ACC112 (cell line): ENCODE measurements at regions not wholly inside any gene's neighbourhood (a gene's known extent, or its start where the extent isn't known, plus 50 kb on each side); places are given as distances from the start of the nearest gene placed in this dataset.

Source experiments
- H2AFZ ChIP-seq: fragments of 200-600 bp; sonication (generic); one replicate; pipeline ENCODE4 v1.6.0; 2017; ENCODE audit warnings: antibody characterized with exemption, low read length; ENCODE audit not compliant: unreplicated experiment
- H3K27ac ChIP-seq: fragments of 200-600 bp; sonication (generic); 2 replicates; pipeline ENCODE4 v1.5.1; 2014; ENCODE audit warnings: low read depth, mild to moderate bottlenecking, antibody characterized with exemption, low read length, moderate library complexity
- H3K27me3 ChIP-seq: fragments of 200-600 bp; sonication (generic); 2 replicates; pipeline ENCODE4 v1.6.1; 2014; ENCODE audit warnings: mild to moderate bottlenecking, antibody characterized with exemption, low read length, moderate library complexity, mixed read lengths; ENCODE audit not compliant: insufficient read depth
- H3K36me3 ChIP-seq: fragments of 200-600 bp; sonication (generic); 2 replicates; pipeline ENCODE4 v1.6.1; 2016; ENCODE audit warnings: mild to moderate bottlenecking, antibody characterized with exemption, low read length, moderate library complexity, mixed read lengths; ENCODE audit not compliant: insufficient read depth
- H3K4me1 ChIP-seq: fragments of 200-600 bp; sonication (generic); one replicate; pipeline ENCODE4 v1.6.1; 2016; ENCODE audit warnings: low read length, mixed read lengths; ENCODE audit not compliant: insufficient read depth, unreplicated experiment, control insufficient read depth
- H3K4me3 ChIP-seq: fragments of 200-600 bp; sonication (generic); 2 replicates; pipeline ENCODE4 v1.5.1; 2014; ENCODE audit warnings: mild to moderate bottlenecking, low read depth, low read length
- H3K79me2 ChIP-seq: fragments of 200-600 bp; sonication (generic); one replicate; pipeline ENCODE4 v1.6.0; 2016; ENCODE audit warnings: low read length; ENCODE audit not compliant: control insufficient read depth, unreplicated experiment, insufficient read depth

DNA sequence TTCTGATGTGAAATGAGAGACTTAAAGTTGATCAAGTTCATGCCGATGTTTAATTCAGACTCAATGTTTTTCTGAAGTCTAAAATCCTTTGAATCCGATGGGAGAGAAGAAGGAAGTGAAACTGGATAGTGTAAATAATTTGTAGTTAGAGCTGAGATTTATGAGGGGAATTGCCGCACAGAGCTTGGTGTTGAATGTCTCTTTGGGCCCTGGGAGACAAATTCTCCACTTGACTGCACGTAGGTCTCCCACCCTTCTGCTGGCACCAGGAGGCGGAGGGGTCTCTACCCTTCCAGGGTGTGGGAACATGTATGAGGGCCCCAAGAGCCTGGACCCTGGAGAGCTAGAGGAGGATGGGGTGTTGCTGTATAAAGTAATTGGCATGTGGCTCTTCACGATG is 140.8 kb upstream of the SERP2 start:
- no peaks in the 10 kb centered on the region for H3K79me2 ChIP-seq
- peaks cover 53% of the 10 kb centered on the region for H3K4me1 ChIP-seq
- no peak overlapping the region for H2AFZ ChIP-seq
- peak overlapping the region; percentile 57; the same call in 1 of the 2 replicates for H3K27ac ChIP-seq
- H3K36me3 ChIP-seq = no peaks in the 10 kb centered on the region
- no peak overlapping the region for H3K4me3 ChIP-seq
- no peaks in the 10 kb centered on the region for H3K27me3 ChIP-seq

DNA sequence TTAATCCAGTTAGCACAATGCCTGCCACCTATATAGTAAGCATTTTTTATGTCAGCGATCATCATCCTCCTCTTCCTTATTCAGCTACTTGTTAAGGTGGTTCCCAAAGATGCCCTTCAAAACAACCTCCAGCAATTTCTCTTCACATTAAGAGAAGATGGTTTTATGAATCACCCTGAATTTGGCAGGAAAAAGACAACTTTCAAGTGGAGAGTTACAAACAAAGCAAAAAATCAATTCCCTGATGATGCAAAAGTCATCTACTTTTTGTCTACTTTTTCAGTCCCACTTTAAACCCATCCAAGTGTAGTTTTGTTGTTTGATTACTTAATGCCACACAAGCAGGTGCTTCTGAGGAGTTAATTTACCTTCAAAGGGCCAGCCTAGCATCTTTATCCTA is 139.1 kb upstream of the SERP2 start:
- peak overlapping the region; percentile 41; the same call in 1 of the 2 replicates for H3K27ac ChIP-seq
- peaks cover 57% of the 10 kb centered on the region for H3K4me1 ChIP-seq
- no peaks in the 10 kb centered on the region for H3K36me3 ChIP-seq
- no peaks in the 10 kb centered on the region for H3K79me2 ChIP-seq
- no peaks in the 10 kb centered on the region for H3K27me3 ChIP-seq
- no peak overlapping the region for H2AFZ ChIP-seq
- no peak overlapping the region for H3K4me3 ChIP-seq

DNA sequence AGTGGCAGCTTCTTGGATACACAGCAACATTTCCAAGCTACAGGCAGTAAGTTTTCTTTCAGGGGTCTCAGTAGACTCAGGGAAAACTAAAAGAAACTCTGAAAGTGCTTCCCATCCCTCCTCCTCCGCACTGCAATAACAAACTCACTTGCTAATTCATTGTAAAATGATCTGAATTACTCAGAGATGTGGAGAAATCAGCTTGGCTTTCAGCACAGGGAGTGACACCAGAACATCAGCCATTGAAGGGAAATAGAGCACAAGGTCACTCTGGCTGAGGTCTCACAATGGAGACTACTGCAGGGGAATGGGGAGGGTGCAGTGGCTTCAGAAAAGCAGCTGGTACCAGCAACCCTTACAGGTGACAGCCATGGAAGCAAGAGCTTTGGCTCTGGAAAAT is 137.3 kb upstream of the SERP2 start:
- Histone ChIP-seq H3K79me2 (no peaks in the 10 kb centered on the region), H3K4me1 (peaks cover 46% of the 10 kb centered on the region), H3K27me3 (no peaks in the 10 kb centered on the region), H3K36me3 (no peaks in the 10 kb centered on the region), H3K4me3 (no peak overlapping the region; the same call in 1 of the 2 replicates), H2AFZ (no peak overlapping the region), H3K27ac (peak overlapping the region; percentile 89)

DNA sequence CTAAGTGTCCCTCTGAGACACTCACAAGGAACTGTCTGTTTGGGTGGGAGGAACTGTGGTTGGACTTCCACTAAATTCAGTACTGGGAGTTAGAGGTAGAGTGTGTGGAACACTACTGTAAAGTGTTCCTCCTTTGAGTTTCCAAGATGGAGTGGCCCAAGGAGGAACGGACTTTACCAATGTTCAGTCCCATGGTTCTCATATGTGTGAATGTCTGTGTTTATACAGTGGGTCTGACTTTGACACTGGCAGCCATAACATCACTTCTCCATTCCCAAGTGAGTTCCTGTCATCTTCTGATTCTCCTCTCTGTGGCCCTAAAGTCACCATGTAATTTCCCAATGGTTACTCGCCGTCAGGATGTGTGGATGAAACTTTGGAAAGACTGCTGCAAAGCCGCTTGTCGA is 136.8 kb upstream of the SERP2 start:
- Histone ChIP-seq H2AFZ (no peak overlapping the region), H3K4me3 (no peak overlapping the region; the same call in 1 of the 2 replicates), H3K36me3 (no peaks in the 10 kb centered on the region), H3K27ac (peak overlapping the region; percentile 89), H3K4me1 (peaks cover 42% of the 10 kb centered on the region), H3K79me2 (no peaks in the 10 kb centered on the region), H3K27me3 (no peaks in the 10 kb centered on the region)

DNA sequence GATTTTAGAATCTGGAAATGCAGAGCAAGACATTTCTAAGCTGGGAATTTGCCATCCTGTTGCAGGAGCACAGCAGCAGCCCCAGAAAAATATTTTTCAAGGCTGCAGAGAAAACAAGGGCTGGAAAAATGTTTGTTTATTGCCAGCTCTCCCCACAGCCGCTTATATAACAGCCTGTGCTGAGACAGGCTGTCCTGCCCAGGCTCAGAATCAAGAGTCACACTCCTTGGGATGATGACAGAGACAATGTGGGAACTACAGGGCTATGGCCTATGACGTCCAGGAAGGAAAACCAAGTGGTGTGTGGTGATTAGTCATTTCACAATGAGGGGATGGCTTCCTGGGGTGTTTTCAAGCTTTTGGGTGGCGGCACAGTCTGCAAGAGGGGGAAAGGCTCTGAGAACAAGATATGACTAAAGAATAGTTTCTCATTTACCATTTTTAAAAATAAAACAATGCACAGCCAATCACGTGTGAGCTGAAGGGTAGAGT is 136.3 kb upstream of the SERP2 start:
- H3K27me3 ChIP-seq = no peaks in the 10 kb centered on the region
- peaks cover 41% of the 10 kb centered on the region for H3K4me1 ChIP-seq
- no peaks in the 10 kb centered on the region for H3K79me2 ChIP-seq
- H3K36me3 ChIP-seq = no peaks in the 10 kb centered on the region
- H3K27ac ChIP-seq = peak overlapping the region; percentile 89
- H3K4me3 ChIP-seq = no peak overlapping the region; the same call in 1 of the 2 replicates
- H2AFZ ChIP-seq = peak overlapping the region; percentile 50

DNA sequence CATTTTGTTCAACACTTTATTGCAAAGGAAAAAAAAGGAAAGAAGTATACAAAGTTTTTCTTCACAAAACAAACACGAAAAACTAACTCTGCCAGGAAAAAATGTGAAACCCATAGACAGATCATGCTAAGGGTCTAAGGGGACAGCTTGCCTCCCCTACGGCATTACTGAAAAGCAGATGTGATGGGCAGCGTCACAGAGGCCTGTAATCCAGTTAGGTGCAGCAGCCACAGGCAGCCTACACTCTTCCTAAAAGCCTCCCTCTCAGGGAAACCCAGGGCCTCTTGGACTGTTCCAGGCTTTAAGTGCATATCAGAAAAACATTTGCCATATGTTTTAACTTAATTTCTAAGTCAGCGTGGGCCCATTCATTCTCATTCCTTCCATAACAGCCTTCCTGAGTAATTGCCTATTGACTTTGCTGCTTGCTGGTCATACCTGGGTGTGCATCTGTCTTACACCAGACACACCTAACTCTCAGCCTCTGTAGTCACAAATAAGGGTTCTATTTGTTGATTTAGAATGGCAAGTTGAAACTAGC is 135.7 kb upstream of the SERP2 start:
- no peaks in the 10 kb centered on the region for H3K27me3 ChIP-seq
- H2AFZ ChIP-seq = peak overlapping the region; percentile 50
- H3K4me1 ChIP-seq = peaks cover 41% of the 10 kb centered on the region
- no peaks in the 10 kb centered on the region for H3K36me3 ChIP-seq
- H3K79me2 ChIP-seq = no peaks in the 10 kb centered on the region
- H3K27ac ChIP-seq = peak overlapping the region; percentile 89
- H3K4me3 ChIP-seq = no peak overlapping the region

DNA sequence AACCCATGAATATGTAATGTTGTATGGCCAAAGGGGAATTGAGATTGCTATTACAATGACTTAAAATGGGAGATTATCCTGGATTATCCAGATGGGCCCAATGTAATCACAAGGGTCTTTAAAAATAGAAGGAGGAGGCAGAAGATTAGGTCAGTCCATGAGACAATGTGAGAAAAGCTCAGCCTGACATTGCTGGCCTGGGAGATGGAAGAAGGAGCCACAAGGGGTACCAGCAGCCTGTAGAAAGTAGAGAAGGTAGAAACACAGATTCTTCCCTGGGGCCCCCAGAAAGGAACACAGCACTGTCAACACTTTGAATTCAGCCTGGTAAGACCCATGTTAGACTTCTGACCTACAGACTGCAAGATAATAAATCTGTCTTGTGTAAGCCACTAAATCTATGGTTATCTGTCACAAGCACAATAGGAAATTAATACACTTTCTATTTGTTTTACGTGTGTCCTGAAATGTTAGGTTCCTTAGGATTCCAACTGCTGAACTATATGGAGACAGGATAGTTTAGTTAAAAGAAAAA is 132.9 kb upstream of the SERP2 start:
- Histone ChIP-seq H3K4me3 (no peak overlapping the region), H3K4me1 (peaks cover 27% of the 10 kb centered on the region), H3K36me3 (no peaks in the 10 kb centered on the region), H3K27me3 (no peaks in the 10 kb centered on the region), H2AFZ (no peak overlapping the region), H3K27ac (no peak overlapping the region), H3K79me2 (no peaks in the 10 kb centered on the region)

DNA sequence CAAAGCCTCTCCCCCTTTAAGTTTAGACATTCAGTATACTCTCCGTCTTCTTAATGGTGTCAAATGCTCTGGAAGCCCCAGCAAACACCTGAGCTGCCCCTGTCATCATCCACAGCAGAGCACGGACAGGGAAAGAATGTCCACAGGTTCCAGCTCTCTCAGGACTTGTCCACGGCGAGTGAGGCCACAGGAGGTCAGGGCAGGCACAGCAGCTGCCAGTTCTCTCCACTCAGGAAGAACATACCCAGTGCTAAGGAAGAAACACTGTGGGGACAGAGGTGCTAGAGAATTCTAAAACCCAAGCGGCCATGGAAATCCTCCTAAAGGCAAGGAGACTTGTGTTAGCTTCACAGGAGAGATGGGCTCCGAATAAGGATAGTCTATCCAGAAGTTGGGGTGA is 132.0 kb upstream of the SERP2 start:
- no peak overlapping the region for H3K27ac ChIP-seq
- H3K4me1 ChIP-seq = peaks cover 17% of the 10 kb centered on the region
- no peak overlapping the region for H3K4me3 ChIP-seq
- no peak overlapping the region for H2AFZ ChIP-seq
- no peaks in the 10 kb centered on the region for H3K36me3 ChIP-seq
- H3K27me3 ChIP-seq = no peaks in the 10 kb centered on the region
- H3K79me2 ChIP-seq = no peaks in the 10 kb centered on the region

DNA sequence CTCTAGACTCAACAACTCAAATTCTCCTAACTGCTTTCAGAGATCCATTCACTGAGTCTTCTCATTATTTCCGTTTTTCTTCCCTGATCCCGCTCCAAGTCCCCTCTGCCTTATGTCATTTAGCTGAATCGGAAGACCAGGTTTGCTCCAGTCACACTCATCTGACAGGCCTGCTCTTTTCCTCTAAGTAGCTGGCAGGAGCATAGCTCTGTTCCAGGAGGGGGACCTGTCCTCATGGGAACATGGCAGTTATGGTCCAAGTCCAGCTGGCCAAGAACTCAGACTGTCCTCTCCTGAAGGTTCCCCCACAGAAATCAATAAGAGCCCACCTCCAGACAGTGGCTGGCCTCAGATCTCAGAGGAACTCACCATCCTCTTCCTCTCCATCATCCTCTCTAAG is 130.9 kb upstream of the SERP2 start:
- no peaks in the 10 kb centered on the region for H3K27me3 ChIP-seq
- no peak overlapping the region for H3K4me3 ChIP-seq
- H3K27ac ChIP-seq = peak overlapping the region; percentile 29; the same call in 1 of the 2 replicates
- H3K36me3 ChIP-seq = no peaks in the 10 kb centered on the region
- no peak overlapping the region for H2AFZ ChIP-seq
- peaks cover 7% of the 10 kb centered on the region for H3K4me1 ChIP-seq
- no peaks in the 10 kb centered on the region for H3K79me2 ChIP-seq

DNA sequence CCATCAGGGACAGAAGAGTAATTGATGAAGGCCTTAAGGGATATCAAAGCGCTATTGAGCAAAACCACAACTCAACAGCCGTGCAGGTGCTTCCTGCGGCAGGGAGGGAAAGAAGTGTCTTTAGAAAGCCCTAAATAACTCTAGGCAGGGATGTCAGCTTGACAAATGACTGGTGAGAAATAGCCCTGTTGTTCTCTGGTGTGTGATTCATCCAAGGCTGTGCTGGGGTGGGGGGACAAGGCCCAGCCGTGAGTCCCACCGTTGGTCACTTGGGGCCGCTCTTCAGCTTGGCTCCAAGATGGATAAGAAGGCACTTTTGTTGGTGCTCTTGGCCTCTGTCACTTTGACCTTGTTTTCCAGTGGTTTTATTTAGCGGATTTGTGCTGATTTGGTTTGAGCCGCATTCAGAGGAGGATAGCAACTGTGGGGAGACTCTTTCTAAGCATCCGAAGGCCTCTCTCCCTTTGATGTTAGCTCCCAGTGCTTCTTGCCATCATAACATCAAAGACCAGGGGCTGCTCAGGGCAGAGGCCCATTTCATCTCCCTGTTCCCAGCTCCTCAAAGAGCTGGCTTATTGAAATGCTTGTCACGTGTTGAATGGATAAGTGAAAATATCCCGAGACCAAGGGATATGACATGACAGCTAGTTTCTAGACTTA is 130.3 kb upstream of the SERP2 start:
- Histone ChIP-seq H3K27ac (peak overlapping the region; percentile 29; the same call in 1 of the 2 replicates), H3K36me3 (no peaks in the 10 kb centered on the region), H2AFZ (no peak overlapping the region), H3K27me3 (no peaks in the 10 kb centered on the region), H3K4me3 (no peak overlapping the region), H3K79me2 (no peaks in the 10 kb centered on the region), H3K4me1 (peaks cover 3% of the 10 kb centered on the region)

DNA sequence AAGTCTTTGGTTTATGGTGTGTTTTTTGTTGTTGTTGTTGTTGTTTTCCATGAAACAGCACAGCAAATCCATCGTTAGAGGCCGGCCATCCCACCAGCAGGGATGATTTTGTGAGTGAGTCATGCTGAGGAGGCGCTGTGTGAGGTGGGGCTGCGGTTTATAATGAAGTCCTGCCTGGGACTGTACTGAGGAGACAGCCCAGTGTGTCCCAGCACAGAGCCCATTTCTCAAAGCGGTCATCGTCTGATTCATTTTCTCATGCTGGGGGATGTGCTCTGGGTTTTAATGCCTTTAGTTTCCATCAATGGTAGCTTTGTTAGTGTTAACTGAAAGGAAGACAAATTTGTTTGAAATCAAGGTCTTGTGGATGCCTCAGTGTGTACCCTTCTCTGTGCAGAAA is 129.3 kb upstream of the SERP2 start:
- H3K36me3 ChIP-seq = no peaks in the 10 kb centered on the region
- peaks cover 5% of the 10 kb centered on the region for H3K4me1 ChIP-seq
- no peak overlapping the region for H3K4me3 ChIP-seq
- H3K27ac ChIP-seq = no peak overlapping the region
- no peaks in the 10 kb centered on the region for H3K79me2 ChIP-seq
- H2AFZ ChIP-seq = no peak overlapping the region
- H3K27me3 ChIP-seq = no peaks in the 10 kb centered on the region
